Breast epithelium (tissue), 3 donors: ENCODE measurements at regions not wholly inside any gene's neighbourhood (a gene's known extent, or its start where the extent isn't known, plus 50 kb on each side); places are given as distances from the start of the nearest gene placed in this dataset.

ENCODE experiments used
- POLR2AphosphoS5 ChIP-seq, 3 donors: sonication (generic); formaldehyde crosslinking; IDR thresholded peaks; one replicate each; pipeline ENCODE4 v1.6.1; 2017; ENCODE audit warnings: antibody characterized with exemption in 3 of 3
- TF ChIP-seq, protein P1 (sequence below), 3 donors: fragments of 450-650 bp; IDR thresholded peaks; one replicate each; pipeline ENCODE4 v1.5.1; 2016 to 2017; ENCODE audit warnings: antibody characterized with exemption in 3 of 3, mild to moderate bottlenecking in 3 of 3, moderate library complexity in 3 of 3

DNA sequence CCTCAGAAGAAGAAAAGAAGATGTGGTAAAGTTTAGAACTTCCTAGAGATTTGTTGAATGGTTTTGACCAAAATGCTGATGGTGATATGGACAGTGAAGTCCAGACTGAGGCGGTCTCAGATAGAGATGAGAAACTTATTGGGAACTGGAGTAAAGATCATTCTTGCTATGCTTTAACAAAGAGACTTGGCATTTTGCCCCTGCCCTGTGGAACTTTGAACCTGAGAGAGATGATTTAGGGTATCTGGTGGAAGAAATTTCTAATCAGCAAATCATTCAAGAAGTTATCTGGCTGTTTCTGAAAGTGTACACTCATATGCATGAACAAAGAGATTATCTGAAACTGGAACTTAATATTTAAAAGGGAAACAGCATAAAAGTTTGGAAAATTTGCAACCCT lies 505.2 kb downstream of the NSUN3 start:
- no peak for TF ChIP-seq POLR2AphosphoS5 (IDR thresholded peaks at IDR 0.05)
- TF ChIP-seq, protein P1, sequence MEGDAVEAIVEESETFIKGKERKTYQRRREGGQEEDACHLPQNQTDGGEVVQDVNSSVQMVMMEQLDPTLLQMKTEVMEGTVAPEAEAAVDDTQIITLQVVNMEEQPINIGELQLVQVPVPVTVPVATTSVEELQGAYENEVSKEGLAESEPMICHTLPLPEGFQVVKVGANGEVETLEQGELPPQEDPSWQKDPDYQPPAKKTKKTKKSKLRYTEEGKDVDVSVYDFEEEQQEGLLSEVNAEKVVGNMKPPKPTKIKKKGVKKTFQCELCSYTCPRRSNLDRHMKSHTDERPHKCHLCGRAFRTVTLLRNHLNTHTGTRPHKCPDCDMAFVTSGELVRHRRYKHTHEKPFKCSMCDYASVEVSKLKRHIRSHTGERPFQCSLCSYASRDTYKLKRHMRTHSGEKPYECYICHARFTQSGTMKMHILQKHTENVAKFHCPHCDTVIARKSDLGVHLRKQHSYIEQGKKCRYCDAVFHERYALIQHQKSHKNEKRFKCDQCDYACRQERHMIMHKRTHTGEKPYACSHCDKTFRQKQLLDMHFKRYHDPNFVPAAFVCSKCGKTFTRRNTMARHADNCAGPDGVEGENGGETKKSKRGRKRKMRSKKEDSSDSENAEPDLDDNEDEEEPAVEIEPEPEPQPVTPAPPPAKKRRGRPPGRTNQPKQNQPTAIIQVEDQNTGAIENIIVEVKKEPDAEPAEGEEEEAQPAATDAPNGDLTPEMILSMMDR (IDR thresholded peaks at IDR 0.05) = no peak
